HEK293 (cell line): ENCODE measurements at regions not wholly inside any gene's neighbourhood (a gene's known extent, or its start where the extent isn't known, plus 50 kb on each side); places are given as distances from the start of the nearest gene placed in this dataset.

ENCODE experiments used
- ATF2 ChIP-seq: fragments of 450-650 bp; formaldehyde crosslinking; IDR thresholded peaks from 2 replicates; pipeline ENCODE4 v1.5.1; 2016; ENCODE audit warnings: missing biosample characterization, missing genetic modification characterization, low read depth
- BCL11B ChIP-seq: fragments of 450-650 bp; formaldehyde crosslinking; IDR thresholded peaks from 2 replicates; pipeline ENCODE4 v1.5.1; 2016; ENCODE audit warnings: low read depth, missing biosample characterization, missing genetic modification characterization
- GFI1B ChIP-seq: fragments of 450-650 bp; formaldehyde crosslinking; IDR thresholded peaks from 2 replicates; pipeline ENCODE4 v1.5.1; 2016; ENCODE audit warnings: missing biosample characterization, missing genetic modification characterization
- KLF16 ChIP-seq: fragments of 450-650 bp; formaldehyde crosslinking; IDR thresholded peaks from 2 replicates; pipeline ENCODE4 v1.5.1; 2017; ENCODE audit warnings: missing biosample characterization, missing genetic modification characterization
- ZNF324 ChIP-seq: fragments of 450-650 bp; formaldehyde crosslinking; IDR thresholded peaks from 2 replicates; pipeline ENCODE4 v1.5.1; 2016; ENCODE audit warnings: missing biosample characterization, missing genetic modification characterization
- ZNF354C ChIP-seq: fragments of 450-650 bp; formaldehyde crosslinking; IDR thresholded peaks from 2 replicates; pipeline ENCODE4 v1.5.1; 2016; ENCODE audit warnings: missing biosample characterization, missing genetic modification characterization, low read depth, borderline replicate concordance
- ZNF555 ChIP-seq: fragments of 450-650 bp; formaldehyde crosslinking; conservative IDR thresholded peaks from 2 replicates; pipeline ENCODE4 v1.5.1; 2017; ENCODE audit warnings: missing biosample characterization, mild to moderate bottlenecking, missing genetic modification characterization, inconsistent platforms
- ZNF707 ChIP-seq: fragments of 450-650 bp; formaldehyde crosslinking; IDR thresholded peaks from 2 replicates; pipeline ENCODE4 v1.5.1; 2016; ENCODE audit warnings: missing biosample characterization, missing genetic modification characterization
- TF ChIP-seq, protein P1 (sequence below): fragments of 450-650 bp; formaldehyde crosslinking; IDR thresholded peaks from 2 replicates; pipeline ENCODE4 v1.5.1; 2016; ENCODE audit warnings: missing biosample characterization, missing genetic modification characterization

- no peak for TF ChIP-seq ATF2 (tag by site-specific recombination)
- TF ChIP-seq ZNF324, result no peak
- no peak for TF ChIP-seq KLF16
- TF ChIP-seq BCL11B, result no peak
- no peak for TF ChIP-seq ZNF707 (tag by site-specific recombination)
- TF ChIP-seq, protein P1, sequence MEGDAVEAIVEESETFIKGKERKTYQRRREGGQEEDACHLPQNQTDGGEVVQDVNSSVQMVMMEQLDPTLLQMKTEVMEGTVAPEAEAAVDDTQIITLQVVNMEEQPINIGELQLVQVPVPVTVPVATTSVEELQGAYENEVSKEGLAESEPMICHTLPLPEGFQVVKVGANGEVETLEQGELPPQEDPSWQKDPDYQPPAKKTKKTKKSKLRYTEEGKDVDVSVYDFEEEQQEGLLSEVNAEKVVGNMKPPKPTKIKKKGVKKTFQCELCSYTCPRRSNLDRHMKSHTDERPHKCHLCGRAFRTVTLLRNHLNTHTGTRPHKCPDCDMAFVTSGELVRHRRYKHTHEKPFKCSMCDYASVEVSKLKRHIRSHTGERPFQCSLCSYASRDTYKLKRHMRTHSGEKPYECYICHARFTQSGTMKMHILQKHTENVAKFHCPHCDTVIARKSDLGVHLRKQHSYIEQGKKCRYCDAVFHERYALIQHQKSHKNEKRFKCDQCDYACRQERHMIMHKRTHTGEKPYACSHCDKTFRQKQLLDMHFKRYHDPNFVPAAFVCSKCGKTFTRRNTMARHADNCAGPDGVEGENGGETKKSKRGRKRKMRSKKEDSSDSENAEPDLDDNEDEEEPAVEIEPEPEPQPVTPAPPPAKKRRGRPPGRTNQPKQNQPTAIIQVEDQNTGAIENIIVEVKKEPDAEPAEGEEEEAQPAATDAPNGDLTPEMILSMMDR (tag by site-specific recombination), result no peak
- TF ChIP-seq ZNF555 (tag by site-specific recombination), result no peak
- no peak for TF ChIP-seq GFI1B (tag by site-specific recombination)
- TF ChIP-seq ZNF354C (tag by site-specific recombination), result no peak
These were observed 75.2 kb upstream of the PRDM11 start for GRCh38 chr11:45071232-45071631.
